Coronary artery (tissue), 2 donors: ENCODE measurements at regions not wholly inside any gene's neighbourhood (a gene's known extent, or its start where the extent isn't known, plus 50 kb on each side); places are given as distances from the start of the nearest gene placed in this dataset.

Experiments used
- DNase-seq: peaks from one replicate; pipeline ENCODE4 v3.0.0-alpha.2; 2017; ENCODE audit warnings: low spot score
- H3K27ac ChIP-seq, 2 donors: fragments of 200-600 bp; sonication (generic); one replicate each; pipeline ENCODE4 v1.5.1; 2016 to 2019
- H3K4me3 ChIP-seq: fragments of 200-600 bp; sonication (generic); 2 replicates; pipeline ENCODE4 v1.5.1; 2016; ENCODE audit warnings: mild to moderate bottlenecking, moderate library complexity
- CTCF ChIP-seq: fragments of 200-600 bp; sonication (generic); IDR thresholded peaks from one replicate; pipeline ENCODE4 v1.5.1; 2019; ENCODE audit warnings: antibody characterized with exemption

GRCh38 chr10:52463826-52464225, 149.7 kb downstream of the DKK1 start:
- Histone ChIP-seq H3K27ac (no peak overlapping the region), H3K4me3 (no peak overlapping the region)
- DNase-seq: no peak
- TF ChIP-seq CTCF: no peak

DNA sequence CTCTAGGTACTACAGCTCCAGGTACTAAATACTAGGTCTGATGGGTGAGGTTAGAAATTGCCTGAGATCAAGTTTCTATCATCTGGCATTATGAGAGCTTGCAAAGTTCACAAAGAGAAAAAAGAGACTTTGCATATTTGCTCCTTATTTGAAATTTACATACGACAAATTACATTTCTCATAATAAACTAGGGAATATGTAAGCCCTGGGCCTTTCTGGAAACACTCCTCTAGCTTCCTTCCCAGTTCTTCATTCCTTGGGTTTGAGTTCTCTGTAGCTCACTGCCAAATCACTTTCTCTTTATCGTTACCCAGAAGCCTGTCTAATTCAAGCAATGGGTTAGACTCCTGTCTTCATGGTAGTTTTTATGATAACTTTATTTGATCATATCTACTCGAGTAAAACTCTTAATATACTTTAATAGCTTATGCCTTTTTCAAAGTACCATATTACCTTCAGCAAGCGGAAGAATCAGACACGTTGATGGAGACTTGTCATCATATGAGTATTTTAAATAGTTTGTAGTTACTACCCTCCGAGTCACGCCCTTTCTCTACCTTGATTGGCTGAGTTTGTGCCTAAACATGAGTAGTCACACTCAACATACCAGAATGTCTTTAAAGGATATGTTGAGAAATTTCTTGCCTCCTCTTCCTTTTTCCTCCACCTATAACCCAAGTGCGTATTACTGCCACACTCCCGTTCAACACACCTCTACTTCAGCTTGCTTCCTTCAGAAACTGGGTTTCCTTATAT, 150.5 kb downstream of the DKK1 start:
- Histone ChIP-seq H3K27ac (no peak overlapping the region), H3K4me3 (no peak overlapping the region)
- no peak for TF ChIP-seq CTCF
- no peak for DNase-seq

DNA sequence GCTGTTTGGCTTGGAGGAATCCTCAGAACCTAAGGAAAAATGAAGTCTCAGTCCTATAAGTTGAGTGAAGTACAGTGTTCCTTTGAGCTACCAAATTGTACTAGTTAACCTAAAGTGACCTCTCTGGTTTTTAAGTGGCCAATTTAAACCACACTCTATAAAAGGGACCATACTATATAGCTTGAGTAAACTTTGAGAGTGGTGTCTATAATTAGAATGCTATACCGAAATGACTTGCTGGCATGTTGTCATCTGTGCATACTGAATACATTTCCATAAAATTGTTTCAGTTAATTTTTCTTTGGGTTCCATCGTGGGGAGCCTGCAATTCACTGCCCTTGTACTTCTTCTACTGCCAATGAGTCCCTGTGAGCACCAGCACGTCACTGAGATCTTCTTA, 151.1 kb downstream of the DKK1 start:
- H3K27ac ChIP-seq: no peak overlapping the region
- TF ChIP-seq CTCF: no peak
- no peak overlapping the region for H3K4me3 ChIP-seq
- DNase-seq: no peak

- no peak overlapping the region for H3K4me3 ChIP-seq
- TF ChIP-seq CTCF: no peak
- DNase-seq: no peak
- no peak overlapping the region for H3K27ac ChIP-seq
Measured at GRCh38 chr10:52466464-52466863, 152.4 kb downstream of the DKK1 start.

- TF ChIP-seq CTCF: no peak
- Histone ChIP-seq H3K27ac (no peak overlapping the region), H3K4me3 (no peak overlapping the region)
- DNase-seq: no peak
Measured at GRCh38 chr10:52469970-52470705, 156.1 kb downstream of the DKK1 start.

DNA sequence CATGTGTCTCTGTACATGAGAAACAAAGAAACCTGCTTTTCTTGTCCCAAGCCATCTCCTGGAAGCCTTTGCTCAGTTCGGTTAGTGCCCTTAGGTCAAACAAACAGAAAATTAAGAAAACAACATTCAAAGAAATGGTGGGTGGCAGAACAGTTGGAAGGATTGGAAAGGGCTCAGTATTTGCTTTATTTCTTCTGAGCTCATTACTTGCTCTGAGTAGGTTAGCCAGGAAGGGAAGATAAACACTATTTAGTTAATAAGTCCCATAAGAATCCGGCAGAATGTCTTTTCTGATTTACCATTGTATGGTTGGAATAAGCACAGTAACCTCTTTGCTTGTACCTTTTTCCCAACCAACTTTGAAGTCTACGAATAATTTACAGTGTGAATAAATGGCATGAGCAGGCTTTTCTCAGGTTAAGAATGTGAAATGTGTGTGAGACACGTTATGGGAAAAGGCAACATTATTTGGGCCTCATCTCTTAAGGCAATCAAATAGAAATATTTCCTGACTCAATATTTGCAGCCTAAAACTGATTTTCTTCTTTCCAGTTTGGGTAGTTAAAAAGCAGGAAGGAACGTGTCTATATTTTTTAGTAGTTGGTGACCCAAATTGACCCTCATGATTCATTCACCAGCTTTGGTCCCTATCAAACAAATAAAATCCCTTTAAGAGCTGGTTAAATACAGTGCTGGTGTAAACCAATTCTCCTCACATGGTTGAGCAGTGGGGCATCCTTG, 158.5 kb downstream of the DKK1 start:
- TF ChIP-seq CTCF: no peak
- no peak for DNase-seq
- Histone ChIP-seq H3K4me3 (no peak overlapping the region), H3K27ac (no peak overlapping the region)
